Stimulated activated CD4-positive, alpha-beta T cell treated with anti-CD3 and anti-CD28 coated beads, Interleukin-12 subunit alpha, Interleukin-12 subunit beta, amount 100 ng/mL, for 24 hours (primary cell): ENCODE measurements at regions not wholly inside any gene's neighbourhood (a gene's known extent, or its start where the extent isn't known, plus 50 kb on each side); places are given as distances from the start of the nearest gene placed in this dataset.

ENCODE experiments used
- DNase-seq, 2 experiments: peaks; one replicate each; pipeline ENCODE4 v3.0.0-alpha.2; 2020; ENCODE audit warnings: low read depth in 2 of 2

DNA sequence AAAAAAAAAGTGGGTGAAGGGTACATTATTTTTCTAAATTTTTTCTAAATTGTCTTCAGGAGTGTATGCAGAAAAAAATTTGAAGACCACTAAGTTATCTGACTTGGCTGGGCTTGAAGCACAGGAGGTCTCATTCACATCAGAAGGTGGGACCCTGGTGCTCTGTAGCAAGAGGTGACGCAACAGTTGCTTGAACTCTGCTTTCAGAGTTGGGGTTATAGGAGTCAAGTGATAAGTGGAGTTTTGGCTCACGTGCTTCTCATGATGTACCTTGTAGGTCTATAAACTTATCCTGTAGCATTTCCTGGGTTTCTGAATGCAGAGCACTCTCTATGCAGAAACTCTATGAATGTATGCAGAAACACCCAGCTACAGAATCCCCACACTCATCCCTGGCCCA, 58.5 kb upstream of the FOXC1 start:
- no peak for DNase-seq

DNA sequence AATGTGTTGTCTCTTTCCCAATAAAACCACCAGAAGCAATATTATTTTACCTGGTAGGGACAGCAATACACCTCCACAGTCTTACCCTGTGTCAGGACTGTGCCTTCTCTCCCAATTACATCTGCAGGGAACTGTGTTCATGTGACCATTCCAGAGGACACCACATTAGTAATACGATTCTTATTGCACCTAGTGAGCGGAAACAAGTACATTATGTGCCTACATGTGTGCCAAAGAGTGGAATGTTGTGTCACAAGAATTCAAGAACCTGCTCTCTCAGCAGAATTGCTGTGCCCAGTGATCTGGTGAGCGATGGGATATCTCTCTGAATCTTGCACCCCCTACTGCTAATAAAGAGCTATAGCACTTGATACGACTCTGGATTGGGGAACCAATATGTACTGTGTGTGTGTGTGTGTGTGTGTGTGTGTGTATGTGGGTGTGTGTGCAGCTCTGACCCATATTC, 57.4 kb upstream of the FOXC1 start:
- no peak for DNase-seq

DNA sequence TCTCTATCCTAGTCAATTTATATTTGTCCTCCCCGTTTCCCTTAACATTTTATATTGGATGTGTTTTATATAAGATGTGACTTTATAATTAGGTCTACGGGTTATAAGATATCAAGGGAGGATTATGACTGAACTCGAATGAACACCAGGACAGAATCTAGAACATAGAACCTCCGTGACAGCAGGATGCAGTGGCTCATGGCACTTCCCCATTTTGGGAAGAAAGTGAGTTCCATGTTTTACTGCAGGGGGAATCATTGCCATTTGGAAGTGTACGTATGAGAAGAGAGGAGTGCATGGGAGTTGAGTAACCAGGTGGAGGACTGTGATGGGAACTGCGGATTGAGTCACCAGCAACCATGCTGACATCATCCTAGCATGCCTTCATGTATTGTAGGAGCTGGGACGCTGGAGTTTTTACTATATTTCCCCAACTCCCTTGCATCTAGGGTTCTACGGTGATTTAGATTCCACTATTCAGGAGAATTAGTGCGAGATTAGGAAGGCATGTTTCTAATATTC, 56.1 kb upstream of the FOXC1 start:
- DNase-seq, result no peak

DNA sequence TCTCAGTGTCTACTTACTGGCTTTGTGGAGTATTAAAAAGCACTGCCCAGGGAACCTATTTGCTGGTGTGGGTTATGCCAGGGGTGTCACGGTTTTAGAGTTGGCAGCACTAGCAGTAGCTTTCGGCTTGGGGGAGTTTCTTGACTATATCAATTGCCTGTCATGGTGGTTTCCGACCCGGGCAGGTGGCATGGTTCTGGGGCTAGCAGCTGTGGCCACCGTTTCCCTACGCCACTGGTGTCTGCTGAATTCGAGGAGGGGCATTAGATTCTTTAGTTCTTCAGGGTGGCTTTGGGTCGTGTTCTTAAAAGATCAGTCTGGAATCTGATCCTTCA, 55.6 kb upstream of the FOXC1 start:
- no peak for DNase-seq

DNA sequence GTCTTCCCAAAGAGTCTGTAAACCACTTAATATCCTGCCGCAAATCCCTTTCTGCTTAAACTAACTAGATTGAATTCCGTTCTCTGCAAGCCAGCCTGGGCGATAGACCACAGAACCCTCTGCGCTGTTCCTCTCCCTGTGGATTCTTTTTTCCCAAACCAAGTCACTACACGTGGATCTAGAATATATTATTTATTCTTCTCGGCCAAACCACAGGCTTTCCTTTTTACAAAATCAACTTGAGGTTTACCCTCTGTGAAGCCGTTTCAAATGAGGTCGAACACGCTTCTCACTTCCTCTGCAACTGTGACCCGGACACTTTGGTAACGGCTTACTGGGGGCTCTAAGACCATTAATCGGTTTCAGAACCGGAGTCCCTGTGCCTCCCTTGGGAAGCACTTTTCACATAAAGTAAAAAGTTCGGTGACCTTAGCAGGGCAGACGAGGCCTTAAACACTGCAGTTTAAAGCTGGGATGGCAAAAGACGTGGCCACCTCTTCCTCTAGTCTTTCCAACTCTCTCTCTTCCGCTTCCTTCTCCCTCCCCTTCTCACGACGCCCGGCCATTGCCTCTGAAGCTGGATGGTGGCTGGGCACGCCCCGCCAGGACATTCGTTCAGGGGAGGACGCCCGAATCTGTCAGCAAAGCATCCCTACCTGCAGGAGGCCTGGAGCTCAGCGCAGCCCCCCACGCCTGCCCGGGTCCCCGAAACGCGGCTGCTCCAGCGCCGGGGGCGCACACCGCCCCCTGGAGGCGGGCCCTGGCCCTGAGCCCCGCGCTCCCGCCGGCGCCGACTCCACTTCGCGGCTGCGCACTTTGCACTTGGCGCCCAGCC, 55.0 kb upstream of the FOXC1 start:
- peak; percentile 63 to 67 for DNase-seq

DNA sequence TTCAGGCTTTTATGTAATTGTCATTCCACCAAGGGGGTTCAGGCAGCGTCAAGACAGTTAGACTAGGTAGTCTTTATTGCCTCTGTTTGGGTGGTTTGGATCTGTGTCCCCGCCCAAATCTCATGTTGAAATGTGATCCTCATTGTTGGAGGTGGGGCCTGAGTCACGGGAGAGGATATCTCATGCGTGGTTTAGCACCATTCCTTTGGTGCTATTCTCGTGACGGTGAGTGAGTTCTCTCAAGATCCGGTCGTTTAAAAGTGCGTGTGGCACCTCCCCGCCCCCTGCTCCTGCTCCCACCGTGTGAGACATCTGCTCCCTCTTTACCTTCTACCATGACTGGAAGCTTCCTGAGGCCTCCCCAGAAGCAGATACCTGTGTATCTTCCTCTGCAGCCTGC, 51.3 kb upstream of the FOXC1 start:
- no peak for DNase-seq
